H1 (cell line): ENCODE measurements at regions not wholly inside any gene's neighbourhood (a gene's known extent, or its start where the extent isn't known, plus 50 kb on each side); places are given as distances from the start of the nearest gene placed in this dataset.

Source experiments
- CTCF ChIA-PET: fragments of 300-600 bp; sonication (Branson Sonifier 250); formaldehyde crosslinking; loops from one replicate; lab custom pipeline; 2021; ENCODE audit not compliant: partially characterized antibody; lab: Charles Lee
- POLR2A ChIA-PET: fragments of 300-600 bp; sonication (Branson Sonifier 250); formaldehyde crosslinking; loops from one replicate; lab custom pipeline; 2021; ENCODE audit warnings: inconsistent platforms; ENCODE audit not compliant: partially characterized antibody; lab: Charles Lee
- DNase-seq, 2 experiments: peaks; one replicate each; pipeline versions ENCODE4 v3.0.0 to v3.0.0-alpha.2; 2010 to 2022; ENCODE audit warnings: low spot score in 2 of 2, low read depth in 1 of 2, mixed read lengths in 1 of 2
- FAIRE-seq: peaks from 2 replicates; lab custom pipeline; 2011; peaks lifted over from hg19 to GRCh38; lab: Jason Lieb, UNC
- H2AFZ ChIP-seq: 2 replicates; pipeline ENCODE4 v1.8.1; 2012; ENCODE audit warnings: low read length, inconsistent platforms
- H2AK5ac ChIP-seq: 2 replicates; pipeline ENCODE4 v1.6.1; 2013; ENCODE audit warnings: low read depth, low read length
- H2BK120ac ChIP-seq: replicated peaks from 2 replicates; pipeline ENCODE3; 2013; ENCODE audit warnings: low read depth, low read length, inconsistent platforms
- H2BK12ac ChIP-seq: 2 replicates; pipeline ENCODE4 v1.6.1; 2013; ENCODE audit warnings: low read depth, low read length
- H2BK15ac ChIP-seq: 2 replicates; pipeline ENCODE4 v1.6.1; 2013; ENCODE audit warnings: low read length
- H2BK20ac ChIP-seq: 2 replicates; pipeline ENCODE4 v1.6.1; 2013; ENCODE audit warnings: low read length
- H2BK5ac ChIP-seq: 2 replicates; pipeline ENCODE4 v1.6.1; 2013; ENCODE audit warnings: low read depth, low read length
- H3K14ac ChIP-seq: 2 replicates; pipeline ENCODE4 v1.6.1; 2013; ENCODE audit warnings: inconsistent platforms; ENCODE audit not compliant: insufficient read length
- H3K18ac ChIP-seq: 2 replicates; pipeline ENCODE4 v1.6.1; 2013; ENCODE audit warnings: low read length; ENCODE audit errors: extremely low read depth
- H3K23ac ChIP-seq: 2 replicates; pipeline ENCODE4 v1.6.1; 2013; ENCODE audit warnings: inconsistent platforms; ENCODE audit not compliant: insufficient read length
- H3K23me2 ChIP-seq: 2 replicates; pipeline ENCODE4 v1.6.1; 2013; ENCODE audit warnings: low read depth, low read length
- H3K27ac ChIP-seq: 2 replicates; pipeline ENCODE4 v1.6.1; 2011; ENCODE audit warnings: low read depth, low read length, inconsistent platforms
- H3K27me3 ChIP-seq, 4 experiments: replicated peaks in 1 of 4; 1 replicate in 1 of 4; 2 replicates in 3 of 4; pipeline versions ENCODE4 v1.6.1 to v1.8.1; 2011 to 2013; ENCODE audit warnings: low read length in 3 of 4, mild to moderate bottlenecking in 3 of 4, inconsistent platforms in 2 of 4, mixed read lengths in 2 of 4, moderate library complexity in 1 of 4; ENCODE audit not compliant: control insufficient read depth in 3 of 4, insufficient read depth in 3 of 4; ENCODE audit errors: extremely low read depth in 1 of 4
- H3K36me3 ChIP-seq, 4 experiments: 2 replicates each; pipeline versions ENCODE4 v1.6.1 to v1.8.1; 2011 to 2013; ENCODE audit warnings: mild to moderate bottlenecking in 4 of 4, low read length in 3 of 4, moderate library complexity in 2 of 4, control low read depth in 1 of 4, inconsistent platforms in 1 of 4; ENCODE audit not compliant: insufficient read depth in 4 of 4, control insufficient read depth in 2 of 4
- H3K4ac ChIP-seq: replicated peaks from 2 replicates; pipeline ENCODE3; 2013; ENCODE audit warnings: low read length, low read depth, mixed read lengths, inconsistent platforms; ENCODE audit not compliant: insufficient read length
- H3K4me1 ChIP-seq, 4 experiments: replicated peaks in 1 of 4; 1 replicate in 1 of 4; 2 replicates in 3 of 4; pipeline versions ENCODE4 v1.6.1 to v1.8.1; 2011 to 2013; ENCODE audit warnings: low read length in 3 of 4, inconsistent platforms in 2 of 4, mixed read lengths in 1 of 4; ENCODE audit not compliant: insufficient read depth in 4 of 4, control insufficient read depth in 3 of 4
- H3K4me2 ChIP-seq, 2 experiments: 2 replicates each; pipeline versions ENCODE4 v1.6.1 to v1.8.1; 2011 to 2013; ENCODE audit warnings: low read depth in 2 of 2, low read length in 2 of 2, control low read depth in 1 of 2, inconsistent platforms in 1 of 2, mild to moderate bottlenecking in 1 of 2; ENCODE audit not compliant: insufficient read depth in 1 of 2
- H3K4me3 ChIP-seq, 4 experiments: fragments of 200-600, 300-600 bp in 1 of 4; sonication (generic), shearing (Covaris generic), sonication (Bioruptor Twin) in 1 of 4; 2 replicates each; pipeline versions ENCODE4 v1.5.1 to v1.8.1; 2011 to 2016; ENCODE audit warnings: low read length in 4 of 4, low read depth in 3 of 4, control low read depth in 2 of 4, inconsistent platforms in 2 of 4, mild to moderate bottlenecking in 2 of 4, mixed read lengths in 1 of 4, moderate library complexity in 1 of 4; ENCODE audit not compliant: insufficient read depth in 2 of 4; ENCODE audit errors: extremely low read depth in 1 of 4
- H3K56ac ChIP-seq: replicated peaks from 2 replicates; pipeline ENCODE3; 2013; ENCODE audit warnings: low read depth, mild to moderate bottlenecking, mixed read lengths, low read length, inconsistent platforms; ENCODE audit not compliant: insufficient read length
- H3K79me1 ChIP-seq: 2 replicates; pipeline ENCODE4 v1.6.1; 2013; ENCODE audit warnings: low read depth, low read length, control low read depth
- H3K79me2 ChIP-seq, 2 experiments: 2 replicates each; pipeline versions ENCODE4 v1.6.1 to v1.8.1; 2012 to 2013; ENCODE audit warnings: low read length in 2 of 2, mild to moderate bottlenecking in 2 of 2, inconsistent platforms in 1 of 2; ENCODE audit not compliant: insufficient read depth in 2 of 2, control insufficient read depth in 1 of 2
- H3K9ac ChIP-seq, 4 experiments: replicated peaks in 1 of 4; 1 replicate in 1 of 4; 2 replicates in 3 of 4; pipeline versions ENCODE4 v1.6.1 to v1.8.1; 2011 to 2013; ENCODE audit warnings: low read depth in 3 of 4, low read length in 3 of 4, control low read depth in 2 of 4, mild to moderate bottlenecking in 2 of 4, moderate library complexity in 2 of 4, inconsistent platforms in 1 of 4; ENCODE audit errors: extremely low read depth in 1 of 4
- H3K9me3 ChIP-seq, 2 experiments: 2 replicates each; pipeline versions ENCODE4 v1.6.1 to v1.8.1; 2012 to 2013; ENCODE audit warnings: mild to moderate bottlenecking in 2 of 2, moderate library complexity in 2 of 2, control low read depth in 1 of 2, inconsistent platforms in 1 of 2, low read depth in 1 of 2, low read length in 1 of 2, mixed read lengths in 1 of 2; ENCODE audit not compliant: insufficient read depth in 2 of 2
- H4K20me1 ChIP-seq, 2 experiments: replicated peaks in 1 of 2; 2 replicates each; pipeline versions ENCODE3 to v1.8.1; 2011 to 2013; ENCODE audit warnings: inconsistent platforms in 2 of 2, low read length in 2 of 2, mild to moderate bottlenecking in 1 of 2; ENCODE audit not compliant: insufficient read depth in 2 of 2, control insufficient read depth in 1 of 2
- H4K5ac ChIP-seq: 2 replicates; pipeline ENCODE4 v1.6.1; 2013; ENCODE audit warnings: low read length, low read depth, mixed read lengths, inconsistent platforms; ENCODE audit not compliant: insufficient read length
- H4K8ac ChIP-seq: 2 replicates; pipeline ENCODE4 v1.8.0; 2013; ENCODE audit warnings: mild to moderate bottlenecking, moderate library complexity, low read length, inconsistent platforms; ENCODE audit not compliant: insufficient read depth; ENCODE audit errors: extremely low read depth
- H4K91ac ChIP-seq: replicated peaks from 2 replicates; pipeline ENCODE3; 2013; ENCODE audit warnings: low read length, mixed read lengths, inconsistent platforms; ENCODE audit not compliant: insufficient read length
- CBX5 ChIP-seq: fragments of 300-800, 300-1000 bp; sonication (generic); IDR thresholded peaks from 2 replicates; pipeline ENCODE4 v1.7.1; 2016; ENCODE audit warnings: antibody characterized with exemption, low read length, low read depth
- HDAC2 ChIP-seq, 2 experiments: fragments of 300-600 bp in 1 of 2; sonication (generic) in 1 of 2; IDR thresholded peaks; 2 replicates each; pipeline ENCODE4 v1.6.1; 2011 to 2012; ENCODE audit warnings: low read depth in 2 of 2, low read length in 2 of 2, mild to moderate bottlenecking in 2 of 2, moderate library complexity in 2 of 2, borderline replicate concordance in 1 of 2, inconsistent platforms in 1 of 2
- PHF8 ChIP-seq: fragments of 200-600 bp; sonication (generic); conservative IDR thresholded peaks from 2 replicates; pipeline ENCODE4 v1.7.1; 2012; ENCODE audit warnings: low read depth, mild to moderate bottlenecking, inconsistent platforms, low read length, moderate library complexity
- RAD21 ChIP-seq, 2 experiments: IDR thresholded peaks in 1 of 2; conservative IDR thresholded peaks in 1 of 2; 2 replicates each; pipeline ENCODE4 v1.6.1; 2011; ENCODE audit warnings: low read depth in 2 of 2, low read length in 2 of 2, improper control_type of control experiment in 1 of 2, inconsistent platforms in 1 of 2, mild to moderate bottlenecking in 1 of 2, moderate library complexity in 1 of 2
- SP1 ChIP-seq: IDR thresholded peaks from 2 replicates; pipeline ENCODE4 v1.6.1; 2011; ENCODE audit warnings: low read depth, low read length
- WGBS, 2 experiments: shearing (Covaris generic) in 1 of 2; methylation state at CpG; one replicate each; pipeline versions ENCODE4 v1.1.6 to v1.1.7; 2013 to 2015; ENCODE audit warnings: low lambda C conversion rate in 2 of 2, mixed read lengths in 2 of 2, inconsistent platforms in 1 of 2, low coverage in 1 of 2, missing lambda C conversion rate in 1 of 2; ENCODE audit not compliant: insufficient replicate concordance in 2 of 2, insufficient coverage in 1 of 2, insufficient read length in 1 of 2; ENCODE audit errors: extremely low coverage in 1 of 2, missing lambda C conversion rate in 1 of 2; 5-methylcytosine and 5-hydroxymethylcytosine counted together

- H3K14ac ChIP-seq, result no peak overlapping the region
- H3K23me2 ChIP-seq, result no peaks in the 10 kb centered on the region
- FAIRE-seq (no peak), DNase-seq (no peak)
- H3K4me1 ChIP-seq, result no peaks in the 10 kb centered on the region
- no peak overlapping the region for H2BK15ac ChIP-seq
- no peak overlapping the region for H2AK5ac ChIP-seq
- no peak overlapping the region for H3K9ac ChIP-seq
- H3K79me2 ChIP-seq, result no peaks in the 10 kb centered on the region
- no peak overlapping the region for H2BK5ac ChIP-seq
- H3K4ac ChIP-seq, result no peak overlapping the region
- ChIA-PET CTCF (no interaction called here), POLR2A (no interaction called here)
- whole genome bisulfite sequencing, 2 experiments, result 100% methylated on average over 4 of the region's 4 CpGs; no CpG with 5 or more reads in 1 of the 2 experiments
- H2BK12ac ChIP-seq, result no peak overlapping the region
- H3K18ac ChIP-seq, result no peak overlapping the region
- no peak overlapping the region for H3K27ac ChIP-seq
- no peak overlapping the region for H2BK120ac ChIP-seq
- H4K5ac ChIP-seq, result no peak overlapping the region
- H3K4me2 ChIP-seq, result no peak overlapping the region
- H3K79me1 ChIP-seq, result no peaks in the 10 kb centered on the region
- H3K23ac ChIP-seq, result no peak overlapping the region
- no peaks in the 10 kb centered on the region for H3K9me3 ChIP-seq
- H4K8ac ChIP-seq, result no peak overlapping the region
- no peaks in the 10 kb centered on the region for H3K36me3 ChIP-seq
- TF ChIP-seq SP1, result no peak
- no peak for TF ChIP-seq PHF8
- TF ChIP-seq RAD21 (IDR thresholded peaks at IDR 0.05 in 1 of 2, conservative IDR thresholded peaks at IDR 0.05 in 1 of 2; ENCODE audit: low read depth in 2 of 2, low read length in 2 of 2), result no peak
- TF ChIP-seq CBX5, result no peak
- TF ChIP-seq HDAC2 (IDR thresholded peaks at IDR 0.05; ENCODE audit: borderline replicate concordance in 1 of 2, low read depth in 2 of 2, low read length in 2 of 2), result no peak
- H4K20me1 ChIP-seq, result no peaks in the 10 kb centered on the region
- H4K91ac ChIP-seq, result no peak overlapping the region
- H2BK20ac ChIP-seq, result no peak overlapping the region
- no peaks in the 10 kb centered on the region for H3K27me3 ChIP-seq
- H2AFZ ChIP-seq, result no peak overlapping the region
- no peak overlapping the region for H3K56ac ChIP-seq
- H3K4me3 ChIP-seq, result no peak overlapping the region
Observed at GRCh38 chr13:82925114-82925513, 957.2 kb downstream of the SLITRK1 start.
